K562 (cell line): ENCODE measurements at regions not wholly inside any gene's neighbourhood (a gene's known extent, or its start where the extent isn't known, plus 50 kb on each side); places are given as distances from the start of the nearest gene placed in this dataset.

Experiments used
- ATAC-seq: fragments of 200-7000 bp; cut with Tn5 transposase; 3 replicates; pipeline ENCODE4 v1.9.1; 2020; ENCODE audit warnings: moderate library complexity
- BruUV-seq: library from RNA; stranded (reverse); fragments of 400-500 nt; replicated peaks from 2 replicates; lab custom pipeline; 2021; lab: Mats Ljungman, UMichigan
- CTCF ChIA-PET: fragments of 300-600 bp; formaldehyde crosslinking; extraction: SDS; loops from one replicate; lab custom pipeline; 2021; ENCODE audit warnings: low intra/inter-chr PET ratio; lab: Yijun Ruan, JAX
- POLR2A ChIA-PET: fragments of 300-600, 350-650 bp; sonication (Branson Sonifier 250); formaldehyde crosslinking; extraction: SDS; loops from one replicate; lab custom pipeline; 2021; ENCODE audit warnings: antibody characterized with exemption, inconsistent platforms; lab: Yijun Ruan, JAX
- DNase-seq, 4 experiments: peaks; one replicate each; pipeline versions ENCODE4 v3.0.0 to v3.0.0-alpha.2; 2011 to 2018; ENCODE audit warnings: low spot score in 3 of 4, mixed read lengths in 3 of 4; ENCODE audit errors: extremely low read depth in 1 of 4
- FAIRE-seq: peaks from 2 replicates; lab custom pipeline; 2011; peaks lifted over from hg19 to GRCh38; lab: Jason Lieb, UNC
- H2AFZ ChIP-seq: 2 replicates; pipeline ENCODE4 v1.6.0; 2011; ENCODE audit warnings: low read depth, low read length, control low read depth, inconsistent platforms
- H3K27ac ChIP-seq: fragments of 200-600 bp; 3 replicates; pipeline ENCODE4 v1.8.0; 2011; ENCODE audit warnings: low read depth, mild to moderate bottlenecking, control low read depth, inconsistent platforms, low read length, moderate library complexity, mixed read lengths; ENCODE audit errors: extremely low read depth
- H3K27me3 ChIP-seq, 2 experiments: fragments of 300-600 bp in 1 of 2; 2 replicates in 1 of 2; 3 replicates in 1 of 2; pipeline versions ENCODE4 v1.6.0 to v1.8.0; 2011; ENCODE audit warnings: inconsistent platforms in 2 of 2, low read length in 2 of 2, mild to moderate bottlenecking in 1 of 2, mixed read lengths in 1 of 2, moderate library complexity in 1 of 2; ENCODE audit not compliant: control insufficient read depth in 2 of 2, insufficient read depth in 2 of 2
- H3K36me3 ChIP-seq: fragments of 300-600 bp; 3 replicates; pipeline ENCODE4 v1.8.0; 2011; ENCODE audit warnings: mild to moderate bottlenecking, low read length, inconsistent platforms; ENCODE audit not compliant: control insufficient read depth, insufficient read depth
- H3K4me1 ChIP-seq, 2 experiments: fragments of 200-600 bp in 1 of 2; replicated peaks in 1 of 2; 2 replicates in 1 of 2; 3 replicates in 1 of 2; pipeline versions ENCODE4 v1.5.1 to v1.8.0; 2011; ENCODE audit warnings: inconsistent platforms in 2 of 2, low read length in 2 of 2, mild to moderate bottlenecking in 1 of 2, mixed read lengths in 1 of 2, moderate library complexity in 1 of 2; ENCODE audit not compliant: control insufficient read depth in 2 of 2, insufficient read depth in 2 of 2
- H3K4me2 ChIP-seq: 2 replicates; pipeline ENCODE4 v1.6.1; 2011; ENCODE audit warnings: low read length, control low read depth, inconsistent platforms, mixed read lengths; ENCODE audit not compliant: insufficient read depth
- H3K4me3 ChIP-seq: fragments of 200-600 bp; sonication (generic), shearing (Covaris generic); 2 replicates; pipeline ENCODE4 v1.5.1; 2016; ENCODE audit warnings: control low read depth, inconsistent platforms
- H3K79me2 ChIP-seq: fragments of 200-600 bp; 3 replicates; pipeline ENCODE4 v1.8.0; 2011; ENCODE audit warnings: low read length, inconsistent platforms; ENCODE audit not compliant: control insufficient read depth, insufficient read depth
- H3K9ac ChIP-seq, 2 experiments: 2 replicates each; pipeline versions ENCODE4 v1.6.0 to v1.6.1; 2011; ENCODE audit warnings: low read depth in 2 of 2, low read length in 2 of 2, control low read depth in 1 of 2, inconsistent platforms in 1 of 2, mild to moderate bottlenecking in 1 of 2, mixed read lengths in 1 of 2; ENCODE audit not compliant: insufficient read depth in 1 of 2
- H3K9me1 ChIP-seq: one replicate; pipeline ENCODE4 v1.6.0; 2011; ENCODE audit warnings: inconsistent platforms, mild to moderate bottlenecking, low read length, moderate library complexity; ENCODE audit not compliant: control insufficient read depth, insufficient read depth
- H3K9me3 ChIP-seq: replicated peaks from 2 replicates; pipeline ENCODE4 v1.5.1; 2011; ENCODE audit warnings: low read depth, low read length, inconsistent platforms; ENCODE audit not compliant: control insufficient read depth, insufficient read depth
- H4K20me1 ChIP-seq: replicated peaks from 2 replicates; pipeline ENCODE4 v1.6.1; 2011; ENCODE audit warnings: low read length, inconsistent platforms, mixed read lengths; ENCODE audit not compliant: control insufficient read depth, insufficient read depth
- CC2D1A ChIP-seq: fragments of 450-650 bp; IDR thresholded peaks from 2 replicates; pipeline ENCODE4 v1.6.1; 2017; ENCODE audit warnings: mild to moderate bottlenecking
- GMEB1 ChIP-seq: fragments of 250-450 bp; sonication (Bioruptor Pico); IDR thresholded peaks from 2 replicates; pipeline ENCODE4 v1.4.0; 2020; ENCODE audit warnings: mild to moderate bottlenecking
- HINFP ChIP-seq: fragments of 450-650 bp; conservative IDR thresholded peaks from 2 replicates; pipeline ENCODE4 v1.6.1; 2016; ENCODE audit warnings: missing genetic modification characterization, low read depth, mild to moderate bottlenecking, control low read depth, missing compliant biosample characterization
- ILF3 ChIP-seq: fragments of 450-650 bp; IDR thresholded peaks from 2 replicates; pipeline ENCODE4 v1.6.1; 2018; ENCODE audit warnings: antibody characterized with exemption, mild to moderate bottlenecking, moderate library complexity, borderline replicate concordance
- MXI1 ChIP-seq: IDR thresholded peaks from 2 replicates; pipeline ENCODE4 v1.6.1; 2011; ENCODE audit warnings: low read depth, mild to moderate bottlenecking, improper control_type of control experiment, low read length
- RBM25 ChIP-seq: fragments of 200-400 bp; formaldehyde crosslinking; IDR thresholded peaks from 2 replicates; pipeline ENCODE4 v1.6.1; 2018; ENCODE audit warnings: low read length, low read depth, moderate library complexity; ENCODE audit not compliant: severe bottlenecking
- RFX7 ChIP-seq: fragments of 250-450 bp; sonication (Bioruptor Pico); IDR thresholded peaks from 2 replicates; pipeline ENCODE4 v1.5.1; 2021; ENCODE audit warnings: mild to moderate bottlenecking
- SMARCC2 ChIP-seq: fragments of 450-650 bp; IDR thresholded peaks from 2 replicates; pipeline ENCODE4 v1.6.1; 2017; ENCODE audit warnings: antibody characterized with exemption, moderate library complexity, mild to moderate bottlenecking, low read depth
- XRCC3 ChIP-seq: fragments of 450-650 bp; IDR thresholded peaks from 2 replicates; pipeline ENCODE4 v1.6.1; 2017; ENCODE audit warnings: mild to moderate bottlenecking, moderate library complexity
- ZBTB33 ChIP-seq: sonication (generic); formaldehyde crosslinking; IDR thresholded peaks from 2 replicates; pipeline ENCODE4 v1.8.1; 2023; ENCODE audit warnings: mild to moderate bottlenecking, missing genetic modification reagents
- ZFP30 ChIP-seq: fragments of 250-450 bp; sonication (Bioruptor Pico); IDR thresholded peaks from 2 replicates; pipeline ENCODE4 v1.8.0; 2022; ENCODE audit warnings: moderate library complexity, mild to moderate bottlenecking, inconsistent platforms, borderline replicate concordance
- ZNF695 ChIP-seq: fragments of 450-650 bp; formaldehyde crosslinking; IDR thresholded peaks from 2 replicates; pipeline ENCODE4 v1.4.0; 2020; ENCODE audit warnings: mild to moderate bottlenecking, moderate library complexity
- WGBS: fragments of 100-300 bp; shearing (Covaris generic); methylation state at CpG from one replicate; pipeline ENCODE4 v1.1.6; 2016; ENCODE audit warnings: low coverage, mixed read lengths; ENCODE audit not compliant: insufficient coverage; ENCODE audit errors: missing lambda C conversion rate; 5-methylcytosine and 5-hydroxymethylcytosine counted together
- in situ Hi-C: fragments of 300-500 bp; cut with MboI; formaldehyde crosslinking; loops from 4 replicates; pipeline ENCODE4 v1.15.0; 2018; ENCODE audit warnings: inconsistent platforms, mixed read lengths
- intact Hi-C: fragments of 100-400 bp; cut with micrococcal nuclease; formaldehyde crosslinking; loops from 2 replicates; pipeline ENCODE4 v1.14.2; 2022
- TF ChIP-seq, protein P1 (sequence below): fragments of 450-650 bp; formaldehyde crosslinking; IDR thresholded peaks from 2 replicates; pipeline ENCODE4 v1.4.0; 2022; ENCODE audit warnings: missing genetic modification characterization

- H3K9ac ChIP-seq: no peak overlapping the region
- ChIA-PET POLR2A (no interaction called here), CTCF (no interaction called here)
- no peaks in the 10 kb centered on the region for H3K79me2 ChIP-seq
- no peak overlapping the region for H3K4me2 ChIP-seq
- intact Hi-C loops (no loop called here), in situ Hi-C loops (no loop called here)
- H2AFZ ChIP-seq: no peak overlapping the region
- H3K9me3 ChIP-seq: no peaks in the 10 kb centered on the region
- TF ChIP-seq RFX7: no peak
- no peak for TF ChIP-seq ZBTB33 (CRISPR knock-in tag)
- TF ChIP-seq SMARCC2: no peak
- TF ChIP-seq HINFP (tag): no peak
- no peak for TF ChIP-seq CC2D1A
- TF ChIP-seq, protein P1, sequence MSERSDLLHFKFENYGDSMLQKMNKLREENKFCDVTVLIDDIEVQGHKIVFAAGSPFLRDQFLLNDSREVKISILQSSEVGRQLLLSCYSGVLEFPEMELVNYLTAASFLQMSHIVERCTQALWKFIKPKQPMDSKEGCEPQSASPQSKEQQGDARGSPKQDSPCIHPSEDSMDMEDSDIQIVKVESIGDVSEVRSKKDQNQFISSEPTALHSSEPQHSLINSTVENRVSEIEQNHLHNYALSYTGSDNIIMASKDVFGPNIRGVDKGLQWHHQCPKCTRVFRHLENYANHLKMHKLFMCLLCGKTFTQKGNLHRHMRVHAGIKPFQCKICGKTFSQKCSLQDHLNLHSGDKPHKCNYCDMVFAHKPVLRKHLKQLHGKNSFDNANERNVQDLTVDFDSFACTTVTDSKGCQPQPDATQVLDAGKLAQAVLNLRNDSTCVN (CRISPR knock-in tag): no peak
- no peak for TF ChIP-seq XRCC3
- no peak for TF ChIP-seq ZFP30 (CRISPR knock-in tag)
- no peak for TF ChIP-seq ZNF695 (CRISPR knock-in tag)
- TF ChIP-seq GMEB1: no peak
- TF ChIP-seq MXI1: no peak
- no peak for TF ChIP-seq ILF3
- TF ChIP-seq RBM25: no peak
- H3K27ac ChIP-seq: no peak overlapping the region
- BruUV-seq: no TSS peak
- no peak for FAIRE-seq
- no peaks in the 10 kb centered on the region for H3K4me1 ChIP-seq
- no peak for ATAC-seq
- H3K4me3 ChIP-seq: no peak overlapping the region
- no peaks in the 10 kb centered on the region for H3K36me3 ChIP-seq
- DNase-seq: no peak
- no peaks in the 10 kb centered on the region for H3K9me1 ChIP-seq
- WGBS: 0% methylated on average over 4 of the region's 4 CpGs
- H4K20me1 ChIP-seq: no peaks in the 10 kb centered on the region
- no peaks in the 10 kb centered on the region for H3K27me3 ChIP-seq
These were observed 87.7 kb upstream of the ATP1B1 start for GRCh38 chr1:169018751-169019150.
